ENCODE measurements at regions not wholly inside any gene's neighbourhood (a gene's known extent, or its start where the extent isn't known, plus 50 kb on each side); places are given as distances from the start of the nearest gene placed in this dataset.

DNA sequence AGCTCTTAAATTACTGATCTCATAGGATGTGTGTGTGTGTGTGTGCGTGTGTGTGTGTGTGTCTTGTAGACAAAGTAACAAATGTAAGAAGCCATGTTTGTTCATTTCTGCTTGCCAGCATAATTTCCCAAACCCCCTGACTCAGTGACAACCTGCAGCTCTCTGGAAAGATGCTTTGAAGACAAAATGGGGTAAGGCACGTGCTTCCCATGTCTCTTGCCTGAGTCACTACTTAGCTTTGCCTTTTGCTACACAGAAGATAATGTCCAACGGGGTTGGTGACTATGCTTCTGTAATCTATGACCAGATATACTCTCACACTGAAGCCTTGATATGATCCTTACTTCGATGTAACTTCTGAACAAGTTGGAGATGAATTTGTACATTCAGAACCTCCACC lies 332.0 kb downstream of the SLC4A3 start:
- DNase-seq (ENCODE audit: low spot score) = no peak
- Histone ChIP-seq H2BK120ac (ENCODE audit: low read depth, low read length) (no peak overlapping the region), H3K23ac (ENCODE audit: low read depth, low read length, poor library complexity) (no peak overlapping the region), H3K27ac (replicated peaks; ENCODE audit: low read length) (no peak overlapping the region), H3K18ac (ENCODE audit: low read length) (no peak overlapping the region), H3K36me3 (replicated peaks in 1 of 2; ENCODE audit: control insufficient read depth in 2 of 2, insufficient read depth in 2 of 2, low read length in 2 of 2) (no peaks in the 10 kb centered on the region), H2BK12ac (ENCODE audit: low read length) (no peak overlapping the region), H2AFZ (ENCODE audit: low read length) (no peak overlapping the region), H2AK5ac (ENCODE audit: low read depth, low read length) (no peak overlapping the region), H3K4me2 (ENCODE audit: insufficient read depth, low read length, poor library complexity, severe bottlenecking) (no peak overlapping the region), H3K79me1 (ENCODE audit: low read depth, low read length) (no peaks in the 10 kb centered on the region), H3K27me3 (ENCODE audit: control insufficient read depth in 3 of 3, insufficient read depth in 3 of 3, low read depth in 1 of 3, low read length in 3 of 3) (no peaks in the 10 kb centered on the region), H3K4me3 (ENCODE audit: low read length in 2 of 2) (no peak overlapping the region), H3K4me1 (ENCODE audit: control insufficient read depth in 2 of 2, insufficient read depth in 1 of 2, low read depth in 1 of 2, low read length in 2 of 2) (no peaks in the 10 kb centered on the region), H3K4ac (ENCODE audit: low read length) (no peak overlapping the region), H4K8ac (ENCODE audit: low read depth, low read length) (no peak overlapping the region), H3K14ac (ENCODE audit: low read length) (no peak overlapping the region), H2BK5ac (ENCODE audit: low read length) (no peak overlapping the region), H4K91ac (ENCODE audit: low read depth, low read length, poor library complexity) (no peak overlapping the region), H3K9me3 (replicated peaks in 1 of 2; ENCODE audit: control insufficient read depth in 2 of 2, insufficient read depth in 1 of 2, low read depth in 1 of 2, low read length in 2 of 2) (no peaks in the 10 kb centered on the region), H2BK15ac (ENCODE audit: low read length) (no peak overlapping the region), H3K9ac (ENCODE audit: low read depth, low read length, poor library complexity) (no peak overlapping the region)
- WGBS, 2 donors (ENCODE audit: extremely low coverage in 2 of 2, insufficient read length in 2 of 2, insufficient replicate concordance in 1 of 2) = no CpG with 5 or more reads among the region's 4 CpGs

DNA sequence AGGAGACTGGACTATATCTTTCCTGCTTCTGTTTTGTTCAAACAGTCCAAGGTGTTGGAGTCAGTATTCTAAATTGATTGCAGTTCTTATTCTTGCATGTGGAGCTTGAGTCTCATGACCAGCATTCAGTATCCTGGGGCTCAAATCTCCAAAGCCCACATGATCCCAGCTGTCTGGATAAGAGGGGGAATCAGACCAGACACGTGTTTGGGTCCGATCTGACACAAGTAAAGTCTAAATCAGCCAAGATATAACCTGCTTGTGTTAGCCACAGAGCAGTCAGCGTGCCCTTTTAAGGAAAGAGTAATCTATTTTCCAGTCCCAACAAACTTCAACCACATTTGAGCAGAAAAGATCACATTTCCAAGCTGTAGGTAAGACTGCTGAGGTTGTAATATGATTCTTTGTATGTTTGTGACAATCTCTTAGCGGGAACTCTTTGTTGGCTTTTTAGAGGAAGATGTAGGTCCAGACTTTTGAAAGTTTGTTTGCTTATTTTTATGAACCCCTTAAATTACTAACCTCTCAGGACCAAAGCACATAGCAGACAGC lies 334.6 kb downstream of the SLC4A3 start:
- Histone ChIP-seq H3K79me1 (ENCODE audit: low read depth, low read length) (no peaks in the 10 kb centered on the region), H3K4ac (ENCODE audit: low read length) (no peak overlapping the region), H2BK15ac (ENCODE audit: low read length) (no peak overlapping the region), H2BK5ac (ENCODE audit: low read length) (no peak overlapping the region), H3K9me3 (replicated peaks in 1 of 2; ENCODE audit: control insufficient read depth in 2 of 2, insufficient read depth in 1 of 2, low read depth in 1 of 2, low read length in 2 of 2) (no peaks in the 10 kb centered on the region), H3K14ac (ENCODE audit: low read length) (no peak overlapping the region), H4K8ac (ENCODE audit: low read depth, low read length) (no peak overlapping the region), H3K4me2 (ENCODE audit: insufficient read depth, low read length, poor library complexity, severe bottlenecking) (no peak overlapping the region), H3K27ac (replicated peaks; ENCODE audit: low read length) (no peak overlapping the region), H3K4me1 (ENCODE audit: control insufficient read depth in 2 of 2, insufficient read depth in 1 of 2, low read depth in 1 of 2, low read length in 2 of 2) (peaks cover 4 to 19% of the 10 kb centered on the region in 2 donors), H3K23ac (ENCODE audit: low read depth, low read length, poor library complexity) (no peak overlapping the region), H4K91ac (ENCODE audit: low read depth, low read length, poor library complexity) (no peak overlapping the region), H2AFZ (ENCODE audit: low read length) (no peak overlapping the region), H3K27me3 (ENCODE audit: control insufficient read depth in 3 of 3, insufficient read depth in 3 of 3, low read depth in 1 of 3, low read length in 3 of 3) (no peaks in the 10 kb centered on the region), H3K18ac (ENCODE audit: low read length) (no peak overlapping the region), H3K36me3 (replicated peaks in 1 of 2; ENCODE audit: control insufficient read depth in 2 of 2, insufficient read depth in 2 of 2, low read length in 2 of 2) (no peaks in the 10 kb centered on the region), H2AK5ac (ENCODE audit: low read depth, low read length) (no peak overlapping the region), H2BK12ac (ENCODE audit: low read length) (no peak overlapping the region), H3K9ac (ENCODE audit: low read depth, low read length, poor library complexity) (no peak overlapping the region), H2BK120ac (ENCODE audit: low read depth, low read length) (no peak overlapping the region), H3K4me3 (ENCODE audit: low read length in 2 of 2) (no peak overlapping the region)
- WGBS, 2 donors (ENCODE audit: extremely low coverage in 2 of 2, insufficient read length in 2 of 2, insufficient replicate concordance in 1 of 2) = no CpG with 5 or more reads among the region's 4 CpGs
- DNase-seq (ENCODE audit: low spot score) = no peak

DNA sequence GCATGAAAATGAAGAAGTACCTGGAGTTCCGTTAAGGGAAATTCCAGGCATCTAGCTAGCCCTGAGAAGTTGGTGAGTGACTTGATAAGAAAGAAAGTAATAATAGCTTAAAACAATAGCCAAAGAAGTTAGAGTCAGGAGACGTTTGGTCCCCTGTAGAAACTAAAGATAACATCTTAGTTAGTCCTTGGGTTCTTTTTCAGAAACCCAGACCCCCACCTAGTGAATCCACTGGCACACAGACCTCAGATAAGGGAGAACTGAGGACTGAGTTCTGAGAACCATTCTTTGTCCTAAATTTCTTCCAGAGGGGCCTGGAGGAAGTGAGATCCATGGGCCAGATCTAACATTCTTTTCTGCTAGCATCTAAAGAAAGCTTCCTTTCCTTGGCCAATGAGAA lies 335.4 kb downstream of the SLC4A3 start:
- Histone ChIP-seq H3K27me3 (ENCODE audit: control insufficient read depth in 3 of 3, insufficient read depth in 3 of 3, low read depth in 1 of 3, low read length in 3 of 3) (no peaks in the 10 kb centered on the region), H2BK120ac (ENCODE audit: low read depth, low read length) (no peak overlapping the region)

DNA sequence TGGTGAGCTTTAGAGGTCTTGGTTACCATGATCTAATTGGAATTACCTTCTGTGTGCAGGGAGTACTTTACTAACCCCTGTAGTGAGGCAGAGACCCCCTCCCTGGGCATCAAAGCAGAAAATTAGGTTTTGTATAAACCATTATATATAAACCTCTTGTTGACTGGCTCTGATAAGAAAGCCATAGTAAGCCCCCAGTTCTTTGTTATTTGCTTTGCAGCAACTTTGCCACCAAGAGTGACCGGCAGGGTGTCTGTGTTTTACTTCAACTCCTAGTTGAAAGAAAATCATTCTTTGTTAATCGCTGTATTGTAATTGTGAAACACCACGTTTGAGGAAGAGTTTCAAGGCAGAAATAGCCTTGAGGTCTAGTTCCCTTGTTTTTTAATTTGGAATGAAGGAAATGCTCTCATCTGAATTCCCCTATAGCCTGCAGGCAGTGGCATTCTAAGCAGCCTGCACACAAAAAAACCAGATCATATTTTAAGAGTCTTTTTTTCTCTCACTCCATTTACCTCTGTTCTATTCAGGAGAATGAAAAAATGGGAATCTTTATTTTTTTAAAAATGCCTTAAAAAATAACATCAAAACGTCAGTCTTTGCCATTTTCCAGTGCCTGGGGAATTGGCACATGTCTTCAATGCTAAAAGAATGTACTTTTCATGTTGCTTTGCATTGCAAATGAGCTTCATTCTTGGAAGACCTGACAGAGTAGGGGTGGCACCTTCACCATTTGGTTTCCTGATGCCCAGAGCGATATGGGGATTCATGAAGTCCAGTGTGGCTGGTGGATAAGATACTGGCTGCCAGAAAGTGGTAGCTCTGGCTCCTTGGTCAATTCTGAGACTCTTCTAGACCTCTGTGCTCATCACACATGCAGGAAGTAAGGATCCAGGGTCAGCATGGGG lies 338.1 kb downstream of the SLC4A3 start:
- H3K4me2 ChIP-seq (ENCODE audit: insufficient read depth, low read length, poor library complexity, severe bottlenecking) = no peak overlapping the region

More for the DNA sequence above, 335.4 kb downstream of the SLC4A3 start:
- no peak overlapping the region for H3K4me2 ChIP-seq (ENCODE audit: insufficient read depth, low read length, poor library complexity, severe bottlenecking)
- no CpG with 5 or more reads among the region's 2 CpGs for whole genome bisulfite sequencing, 2 donors (ENCODE audit: extremely low coverage in 2 of 2, insufficient read length in 2 of 2, insufficient replicate concordance in 1 of 2)
- no peak for DNase-seq (ENCODE audit: low spot score)
- H3K79me1 ChIP-seq (ENCODE audit: low read depth, low read length) = no peaks in the 10 kb centered on the region
- no peak overlapping the region for H4K91ac ChIP-seq (ENCODE audit: low read depth, low read length, poor library complexity)
- H3K4ac ChIP-seq (ENCODE audit: low read length) = no peak overlapping the region
- H3K14ac ChIP-seq (ENCODE audit: low read length) = no peak overlapping the region
- peaks cover 4 to 24% of the 10 kb centered on the region in 2 donors for H3K4me1 ChIP-seq (ENCODE audit: control insufficient read depth in 2 of 2, insufficient read depth in 1 of 2, low read depth in 1 of 2, low read length in 2 of 2)
- no peak overlapping the region for H2BK15ac ChIP-seq (ENCODE audit: low read length)
- H2AFZ ChIP-seq (ENCODE audit: low read length) = no peak overlapping the region
- no peaks in the 10 kb centered on the region for H3K9me3 ChIP-seq (replicated peaks in 1 of 2; ENCODE audit: control insufficient read depth in 2 of 2, insufficient read depth in 1 of 2, low read depth in 1 of 2, low read length in 2 of 2)
- H3K18ac ChIP-seq (ENCODE audit: low read length) = no peak overlapping the region
- no peak overlapping the region for H2BK12ac ChIP-seq (ENCODE audit: low read length)
- no peak overlapping the region for H2BK5ac ChIP-seq (ENCODE audit: low read length)
- no peak overlapping the region for H2AK5ac ChIP-seq (ENCODE audit: low read depth, low read length)
- no peak overlapping the region for H4K8ac ChIP-seq (ENCODE audit: low read depth, low read length)
- no peak overlapping the region for H3K27ac ChIP-seq (replicated peaks; ENCODE audit: low read length)
- no peak overlapping the region for H3K23ac ChIP-seq (ENCODE audit: low read depth, low read length, poor library complexity)
- no peaks in the 10 kb centered on the region for H3K36me3 ChIP-seq (replicated peaks in 1 of 2; ENCODE audit: control insufficient read depth in 2 of 2, insufficient read depth in 2 of 2, low read length in 2 of 2)
- no peak overlapping the region for H3K9ac ChIP-seq (ENCODE audit: low read depth, low read length, poor library complexity)
- no peak overlapping the region for H3K4me3 ChIP-seq (ENCODE audit: low read length in 2 of 2)

More for the DNA sequence above, 338.1 kb downstream of the SLC4A3 start:
- no peak overlapping the region for H3K4me3 ChIP-seq (ENCODE audit: low read length in 2 of 2)
- H3K18ac ChIP-seq (ENCODE audit: low read length) = peak overlapping the region; percentile 15
- H3K23ac ChIP-seq (ENCODE audit: low read depth, low read length, poor library complexity) = no peak overlapping the region
- no CpG with 5 or more reads among the region's 5 CpGs for WGBS, 2 donors (ENCODE audit: extremely low coverage in 2 of 2, insufficient read length in 2 of 2, insufficient replicate concordance in 1 of 2)
- H3K4me1 ChIP-seq (ENCODE audit: control insufficient read depth in 2 of 2, insufficient read depth in 1 of 2, low read depth in 1 of 2, low read length in 2 of 2) = peaks cover 4 to 24% of the 10 kb centered on the region in 2 donors
- no peak overlapping the region for H2BK5ac ChIP-seq (ENCODE audit: low read length)
- no peak overlapping the region for H3K14ac ChIP-seq (ENCODE audit: low read length)
- H2AK5ac ChIP-seq (ENCODE audit: low read depth, low read length) = no peak overlapping the region
- H2AFZ ChIP-seq (ENCODE audit: low read length) = peak overlapping the region; percentile 64
- no peaks in the 10 kb centered on the region for H3K36me3 ChIP-seq (replicated peaks in 1 of 2; ENCODE audit: control insufficient read depth in 2 of 2, insufficient read depth in 2 of 2, low read length in 2 of 2)
- H2BK12ac ChIP-seq (ENCODE audit: low read length) = no peak overlapping the region
- H3K9me3 ChIP-seq (replicated peaks in 1 of 2; ENCODE audit: control insufficient read depth in 2 of 2, insufficient read depth in 1 of 2, low read depth in 1 of 2, low read length in 2 of 2) = no peaks in the 10 kb centered on the region
- no peak overlapping the region for H3K27ac ChIP-seq (replicated peaks; ENCODE audit: low read length)
- H2BK15ac ChIP-seq (ENCODE audit: low read length) = no peak overlapping the region
- no peak for DNase-seq (ENCODE audit: low spot score)
- H3K4ac ChIP-seq (ENCODE audit: low read length) = no peak overlapping the region
- no peaks in the 10 kb centered on the region for H3K79me1 ChIP-seq (ENCODE audit: low read depth, low read length)
- no peak overlapping the region for H2BK120ac ChIP-seq (ENCODE audit: low read depth, low read length)
- H3K27me3 ChIP-seq (ENCODE audit: control insufficient read depth in 3 of 3, insufficient read depth in 3 of 3, low read depth in 1 of 3, low read length in 3 of 3) = no peaks in the 10 kb centered on the region
- H3K9ac ChIP-seq (ENCODE audit: low read depth, low read length, poor library complexity) = no peak overlapping the region
- no peak overlapping the region for H4K8ac ChIP-seq (ENCODE audit: low read depth, low read length)
- H4K91ac ChIP-seq (ENCODE audit: low read depth, low read length, poor library complexity) = no peak overlapping the region

All from neuronal stem cell (in vitro differentiated cells).